ENCODE measurements at regions not wholly inside any gene's neighbourhood (a gene's known extent, or its start where the extent isn't known, plus 50 kb on each side); places are given as distances from the start of the nearest gene placed in this dataset.

GRCh38 chr12:75827061-75827460 is 204.5 kb downstream of the PHLDA1 start:
- no peak for TF ChIP-seq EZH2 (IDR thresholded peaks at IDR 0.05; ENCODE audit: low read length, unreplicated experiment)
- TF ChIP-seq CTCF (conservative IDR thresholded peaks at IDR 0.05; ENCODE audit: low read depth, low read length), result no peak
- no peak for TF ChIP-seq EZH2phosphoT487 (IDR thresholded peaks at IDR 0.05; ENCODE audit: borderline replicate concordance, low read length)

Measured in PC-3 (cell line).